Hematopoietic multipotent progenitor cell (in vitro differentiated cells): ENCODE measurements at regions not wholly inside any gene's neighbourhood (a gene's known extent, or its start where the extent isn't known, plus 50 kb on each side); places are given as distances from the start of the nearest gene placed in this dataset.
"Not testable (repeated sequence)": the region's sequence is repeated elsewhere in the genome, so short reads cannot be mapped to it uniquely, and the experiment has no call there.

Source experiments
- DNase-seq, 3 donors: peaks; one replicate each; pipeline ENCODE4 v3.0.0-alpha.2; 2011 to 2015; ENCODE audit warnings: low read depth in 2 of 3, low spot score in 2 of 3

DNA sequence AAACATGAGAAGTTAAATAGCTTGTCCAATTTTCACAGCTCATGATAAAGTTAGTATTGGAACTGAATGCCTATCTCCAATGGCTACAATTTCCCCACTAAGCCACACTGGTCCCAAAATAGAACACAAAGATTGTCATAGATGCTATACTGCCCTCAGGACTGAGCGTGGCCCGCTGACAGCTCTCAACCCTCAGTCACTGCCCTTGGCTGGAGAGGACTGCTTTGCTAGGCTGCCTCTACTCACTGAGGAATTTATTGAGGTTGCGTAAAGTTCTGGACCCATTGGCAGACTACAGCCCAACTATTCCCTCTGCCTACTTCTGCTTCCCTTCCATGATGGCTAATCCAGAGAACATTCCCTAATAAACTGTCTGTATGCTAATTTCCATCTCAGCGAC, 165.5 kb upstream of the BET1 start:
- DNase-seq: no peak

DNA sequence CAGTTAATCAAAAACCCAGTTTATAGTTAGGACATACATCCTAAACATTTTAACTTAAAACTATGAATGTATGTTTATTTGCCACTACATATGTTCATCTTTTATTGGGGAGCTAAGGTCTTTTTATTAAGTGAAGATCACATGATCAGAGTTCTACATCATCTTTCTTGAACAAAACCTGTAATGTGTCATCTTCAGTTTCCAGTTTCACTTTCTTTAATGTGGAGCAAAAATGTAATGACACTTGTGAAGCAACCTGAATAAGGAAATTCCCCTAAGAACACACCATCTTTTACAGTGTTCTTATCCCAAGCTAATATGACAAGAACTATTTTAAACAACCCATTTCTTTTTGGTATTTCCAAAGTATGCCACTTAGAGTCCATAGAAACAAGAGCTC, 166.7 kb upstream of the BET1 start:
- no peak for DNase-seq

DNA sequence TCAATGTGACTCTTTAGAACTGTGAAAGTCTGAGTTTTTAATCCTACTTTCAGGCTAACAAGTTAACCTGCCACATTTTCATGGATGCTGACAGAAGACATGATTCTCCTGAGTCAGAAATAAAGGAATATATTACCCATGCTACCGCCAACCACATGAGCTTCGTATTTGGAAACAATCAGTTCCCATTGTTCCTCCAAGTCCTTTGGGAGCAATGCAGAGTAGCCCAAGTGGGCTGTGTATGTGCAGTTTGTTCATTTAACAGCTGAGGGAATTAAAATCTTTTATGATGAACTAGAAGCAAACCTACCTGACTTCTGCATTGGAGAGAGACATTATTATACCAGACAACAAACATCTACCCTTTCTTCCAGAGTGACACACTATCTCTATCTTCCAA, 169.3 kb upstream of the BET1 start:
- no peak for DNase-seq

DNA sequence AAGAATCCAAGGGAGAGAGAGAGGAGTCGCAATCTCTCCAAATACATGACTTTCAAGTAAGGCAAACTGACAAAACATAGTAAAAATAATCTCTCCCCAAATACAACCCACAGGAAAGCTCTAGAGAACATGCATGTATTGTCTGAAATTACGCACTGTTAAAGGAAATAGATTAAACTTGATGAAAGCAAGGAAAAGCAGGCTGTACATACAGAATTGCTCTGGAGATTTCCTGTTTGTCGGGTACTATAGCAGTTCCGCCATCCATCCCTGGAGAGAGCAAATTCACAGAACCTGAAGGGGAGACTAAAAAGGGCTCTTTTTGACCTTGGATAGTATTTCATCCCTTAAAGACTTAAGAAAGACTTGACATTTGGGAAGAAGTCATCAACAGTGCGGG, 170.2 kb upstream of the BET1 start:
- no peak for DNase-seq

DNA sequence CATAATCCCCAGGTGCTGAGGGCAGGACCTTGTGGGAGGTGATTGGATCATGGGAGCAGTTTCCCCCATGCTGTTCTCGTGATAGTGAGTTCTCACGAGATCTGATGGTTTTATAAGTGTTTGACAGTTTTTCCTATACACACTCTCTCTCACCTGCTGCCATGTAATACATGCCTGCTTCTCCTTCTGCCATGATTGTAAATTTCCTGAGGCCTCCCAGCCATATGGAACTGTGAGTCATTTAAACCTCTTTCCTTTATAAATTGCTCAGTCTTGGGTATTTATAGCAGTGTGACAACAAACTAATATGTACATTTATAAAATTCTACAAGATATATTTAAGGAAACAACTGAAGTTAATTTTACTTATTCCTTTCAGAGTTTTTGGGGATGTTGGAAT, 170.8 kb upstream of the BET1 start:
- no peak for DNase-seq

DNA sequence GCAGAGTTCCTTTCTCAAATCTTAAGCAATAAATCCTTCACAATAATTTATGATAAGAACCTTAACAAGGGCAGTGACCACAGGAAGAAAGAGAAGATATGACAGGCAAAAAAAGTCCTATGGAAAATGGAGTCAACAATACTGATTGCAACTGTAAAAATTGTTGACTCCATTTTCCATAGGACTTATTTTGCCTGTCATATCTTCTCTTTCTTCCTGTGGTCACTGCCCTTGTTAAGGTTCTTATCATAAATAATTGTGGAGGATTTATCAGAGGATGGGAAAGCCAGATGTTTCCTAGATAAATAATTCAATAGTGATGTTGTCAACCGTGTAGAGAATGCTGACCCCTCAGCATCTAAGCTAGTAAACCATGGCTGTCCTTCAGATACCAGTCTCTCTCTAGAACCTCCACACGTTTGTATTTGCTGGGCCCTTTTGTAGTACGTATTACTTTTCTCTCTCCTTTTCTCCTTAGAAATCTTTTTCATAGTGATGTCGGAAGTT, 172.6 kb upstream of the BET1 start:
- no peak for DNase-seq

DNA sequence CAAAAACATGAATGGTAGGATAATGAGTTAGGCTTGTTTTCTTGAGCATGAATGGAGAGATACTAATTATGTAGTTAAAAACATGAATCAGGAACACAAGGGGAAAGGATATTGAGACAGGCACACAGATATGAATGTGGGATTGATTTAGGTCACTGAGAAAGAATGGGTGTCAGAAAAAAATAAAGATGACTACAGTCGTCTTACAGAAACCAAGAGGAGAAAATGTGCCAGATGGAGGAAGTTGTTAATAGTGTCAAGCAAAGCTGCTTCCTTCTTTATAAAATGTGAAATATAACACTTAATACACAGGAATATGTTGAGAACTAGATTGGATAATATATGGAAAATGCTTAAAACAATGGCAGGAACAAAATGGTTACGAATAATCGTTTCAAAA, 173.3 kb upstream of the BET1 start:
- peak in 2 of 3 donors; percentile 47 to 73 for DNase-seq

DNA sequence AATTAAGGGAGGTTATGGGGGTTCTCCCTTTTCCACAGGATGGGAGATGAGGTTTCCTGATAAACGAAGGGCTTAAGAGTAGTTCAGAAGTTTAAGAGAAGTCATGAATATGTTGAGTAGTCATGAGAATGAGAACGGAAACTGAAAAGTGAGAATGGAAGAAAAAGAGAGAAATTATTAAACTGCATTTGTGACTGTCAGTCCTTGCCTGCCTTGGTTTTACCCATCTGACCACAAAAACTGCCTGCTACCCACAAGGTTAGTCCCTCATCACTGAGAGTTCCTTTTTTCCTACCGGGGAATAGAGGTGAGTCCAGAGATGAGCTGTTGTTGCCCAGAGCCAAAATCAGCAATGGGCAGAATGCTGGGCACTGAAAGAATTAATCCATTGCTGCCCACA, 174.1 kb upstream of the BET1 start:
- peak in 1 of 3 donors; percentile 13 for DNase-seq

DNA sequence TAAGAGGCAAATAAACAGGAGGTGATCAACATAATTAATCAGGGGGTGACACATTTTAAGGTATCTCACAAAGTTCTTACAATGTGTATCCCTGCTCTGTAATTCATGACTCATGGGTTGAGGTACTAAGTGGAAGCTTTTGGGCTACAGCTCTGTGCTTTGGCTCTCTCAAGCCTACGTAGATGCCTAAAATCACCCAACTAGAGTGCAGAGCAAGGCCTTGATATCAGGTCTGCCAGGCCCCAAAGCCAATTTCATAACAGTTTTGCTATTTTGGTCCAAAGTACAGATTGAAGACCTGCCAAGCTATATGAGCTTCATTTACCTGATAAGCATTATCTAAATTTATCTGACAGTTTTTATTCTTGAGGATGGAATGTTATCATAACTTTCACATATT, 175.3 kb upstream of the BET1 start:
- no peak for DNase-seq

DNA sequence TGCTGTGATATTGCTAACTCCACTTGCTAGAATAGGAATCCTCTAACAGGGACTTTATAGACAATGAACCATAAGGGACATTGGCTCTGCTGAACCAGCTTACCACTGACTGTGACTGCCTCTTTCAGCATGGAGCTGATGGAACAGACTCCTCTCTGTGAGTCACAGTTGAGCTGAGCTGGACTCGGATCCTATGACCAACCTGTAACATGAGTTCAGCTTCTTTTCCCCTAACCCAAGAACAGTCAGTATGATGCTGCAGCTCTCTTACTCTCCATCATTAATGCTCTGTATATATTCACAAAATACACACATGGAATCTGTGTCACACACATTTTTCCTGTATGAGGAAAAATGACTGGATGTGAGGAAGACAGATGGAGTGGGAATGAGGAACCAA, 177.9 kb upstream of the BET1 start:
- DNase-seq: no peak

DNA sequence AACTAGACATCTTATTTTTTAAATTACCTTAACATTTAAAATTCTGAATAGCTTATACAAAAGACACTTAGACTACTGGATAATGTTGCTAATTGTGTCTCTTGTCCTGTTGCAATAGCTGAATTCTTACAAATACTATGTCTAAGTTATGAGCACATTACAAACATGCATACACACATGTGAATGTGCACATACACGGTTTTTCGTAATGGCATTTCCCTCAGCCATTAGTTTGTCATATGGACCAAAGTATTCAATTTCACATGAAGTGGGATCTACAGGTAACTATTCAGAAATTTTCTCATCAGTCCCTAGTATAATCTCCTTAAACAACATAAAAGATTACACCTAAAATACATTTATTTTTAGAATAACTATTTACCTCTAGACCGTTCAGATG, 178.6 kb upstream of the BET1 start:
- no peak for DNase-seq

DNA sequence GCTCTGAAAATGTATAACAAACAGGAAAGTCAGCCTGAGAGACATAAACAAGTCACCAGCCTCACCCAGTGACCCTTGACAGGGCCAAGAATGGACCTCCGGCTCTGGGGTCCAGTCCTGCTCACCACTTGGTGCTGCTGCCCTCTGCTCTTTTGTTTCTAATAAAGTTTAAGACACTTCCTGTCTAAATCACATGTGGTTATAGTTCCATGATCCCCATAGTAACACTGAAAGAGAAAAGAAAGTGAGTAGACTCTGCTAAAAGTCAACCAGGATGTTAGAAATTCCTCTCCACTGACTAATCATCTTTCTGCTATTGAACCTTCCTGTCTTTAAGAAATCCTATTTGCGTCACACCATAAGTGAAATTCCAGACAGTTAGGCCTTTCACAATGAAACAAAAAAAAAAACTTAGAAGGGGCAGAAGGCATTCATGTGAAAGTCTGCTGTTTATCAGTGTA, 179.2 kb upstream of the BET1 start:
- DNase-seq: no peak

DNA sequence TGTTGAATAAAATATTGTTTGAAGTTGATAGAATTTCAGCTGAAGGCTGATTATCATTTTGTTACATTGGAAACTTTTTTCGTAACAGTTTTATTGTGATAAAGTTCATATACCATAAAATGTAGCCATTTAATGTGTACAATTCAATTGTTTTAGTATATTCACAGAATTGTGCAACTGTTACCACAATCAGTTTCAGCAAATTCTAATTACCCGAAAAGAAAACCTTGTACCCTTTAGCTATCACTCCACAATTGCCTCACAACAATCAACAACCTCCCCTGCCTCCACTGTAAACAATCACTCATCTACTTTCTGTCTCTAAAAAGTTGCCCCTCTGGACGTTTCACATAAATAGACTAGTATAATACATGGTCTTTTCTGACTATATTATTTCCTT, 179.7 kb upstream of the BET1 start:
- DNase-seq: no peak

DNA sequence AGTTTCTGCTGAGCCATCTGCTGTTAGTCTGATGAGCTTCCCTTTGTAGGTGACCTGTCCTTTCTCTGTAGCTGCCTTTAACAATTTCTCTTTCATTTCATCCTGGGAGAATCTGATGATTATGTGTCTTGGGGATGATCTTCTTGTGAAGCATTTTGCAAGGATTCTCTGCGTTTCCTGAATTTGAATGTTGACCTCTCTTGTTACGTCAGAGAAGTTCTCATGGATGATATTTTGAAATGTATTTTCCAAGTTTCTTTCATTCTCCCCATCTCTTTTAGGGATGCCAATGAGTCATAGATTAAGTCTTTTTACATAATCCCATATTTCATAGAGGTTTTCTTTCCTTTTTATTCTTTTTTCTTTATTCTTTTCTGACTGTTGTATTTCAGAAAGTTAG, 184.2 kb upstream of the BET1 start:
- DNase-seq: no peak

DNA sequence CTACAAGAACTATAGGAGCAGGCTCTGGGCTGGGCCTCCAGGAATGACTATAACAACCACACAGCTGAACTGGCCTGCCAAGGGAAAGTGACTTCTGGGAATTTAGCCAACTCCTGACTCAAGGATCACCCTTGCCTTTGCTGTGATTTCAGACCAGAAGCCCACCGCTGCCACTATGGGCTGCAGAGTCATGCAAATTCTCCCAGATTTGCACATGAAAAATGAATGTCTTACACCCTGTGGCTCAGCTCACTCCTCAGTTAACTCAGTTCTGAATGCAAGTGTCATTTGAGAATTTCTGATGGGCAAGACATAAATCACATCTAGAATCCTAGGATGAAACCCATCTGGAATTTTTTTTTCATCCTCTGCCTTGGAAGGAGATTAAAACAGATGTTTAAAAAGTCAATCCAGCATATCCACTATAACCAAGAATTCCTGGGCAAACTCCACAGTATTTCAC, 186.5 kb upstream of the BET1 start:
- no peak for DNase-seq

DNA sequence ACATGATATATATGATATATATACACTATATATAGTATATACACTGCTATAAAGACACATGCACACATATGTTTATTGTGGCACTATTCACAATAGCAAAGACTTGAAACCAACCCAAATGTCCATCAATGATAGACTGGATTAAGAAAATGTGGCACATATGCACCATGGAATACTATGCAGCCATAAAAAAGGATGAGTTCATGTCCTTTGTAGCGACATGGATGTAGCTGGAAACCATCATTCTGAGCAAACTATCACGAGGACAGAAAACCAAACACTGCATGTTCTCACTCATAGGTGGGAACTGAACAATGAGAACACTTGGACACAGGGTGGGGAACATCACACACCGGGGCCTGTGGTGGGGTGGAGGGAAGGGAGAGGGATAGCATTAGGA, 190.3 kb upstream of the BET1 start:
- not testable (repeated sequence) for DNase-seq

DNA sequence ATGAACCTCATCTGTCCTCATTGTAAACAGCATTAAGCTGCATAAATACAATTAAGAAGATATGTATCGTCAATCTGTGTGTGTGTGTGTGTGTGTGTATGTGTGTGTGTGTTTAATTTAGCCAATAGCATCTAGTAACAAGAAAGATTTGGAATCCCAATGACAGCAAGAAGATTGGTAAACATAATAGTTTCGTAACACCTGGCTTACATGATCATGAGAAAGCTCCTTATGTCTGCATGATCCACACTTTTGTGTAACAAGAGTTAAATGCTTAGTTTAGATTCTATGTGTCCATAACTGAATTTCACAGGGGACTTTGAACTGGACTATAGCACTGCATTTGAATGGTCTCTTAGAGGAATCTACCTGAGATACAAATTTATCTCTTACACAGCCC, 191.0 kb upstream of the BET1 start:
- no peak for DNase-seq

DNA sequence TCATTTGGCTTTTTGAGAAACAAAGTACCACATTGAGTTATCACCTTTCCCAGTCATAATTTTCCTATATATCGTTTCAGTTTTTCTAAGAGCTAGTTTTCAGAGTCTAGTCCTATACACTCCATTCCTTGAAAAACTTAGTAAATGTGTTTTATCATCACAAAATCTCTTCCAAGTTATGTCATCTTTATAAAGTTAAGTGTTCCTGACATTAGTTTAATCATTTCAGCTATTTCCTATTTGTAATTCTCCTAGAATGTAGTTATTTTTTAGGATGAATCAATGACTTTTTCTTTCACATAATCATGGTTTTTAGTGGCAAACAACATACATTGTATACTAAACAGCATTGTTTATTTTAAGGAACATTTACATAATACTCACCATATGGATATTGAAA, 191.7 kb upstream of the BET1 start:
- DNase-seq: no peak

DNA sequence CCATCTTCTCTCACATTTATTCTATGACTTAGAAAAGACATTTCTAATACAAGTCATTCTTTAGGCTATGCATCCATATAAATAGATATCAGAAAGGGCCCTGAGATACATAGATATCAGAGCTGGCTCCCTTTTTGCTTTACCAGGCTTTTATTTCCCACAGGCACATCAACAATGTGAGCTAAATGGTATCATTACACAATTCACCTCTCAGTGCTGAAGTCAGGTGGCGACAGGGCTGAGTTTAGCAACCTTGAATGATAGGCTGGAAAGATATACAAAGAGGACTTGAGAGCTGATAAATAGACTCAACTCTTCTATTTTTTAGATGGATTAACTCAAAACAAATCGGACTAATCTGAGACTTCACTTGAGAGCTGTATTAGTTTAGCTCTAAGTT, 189.2 kb upstream of the COL1A2 start:
- no peak for DNase-seq

DNA sequence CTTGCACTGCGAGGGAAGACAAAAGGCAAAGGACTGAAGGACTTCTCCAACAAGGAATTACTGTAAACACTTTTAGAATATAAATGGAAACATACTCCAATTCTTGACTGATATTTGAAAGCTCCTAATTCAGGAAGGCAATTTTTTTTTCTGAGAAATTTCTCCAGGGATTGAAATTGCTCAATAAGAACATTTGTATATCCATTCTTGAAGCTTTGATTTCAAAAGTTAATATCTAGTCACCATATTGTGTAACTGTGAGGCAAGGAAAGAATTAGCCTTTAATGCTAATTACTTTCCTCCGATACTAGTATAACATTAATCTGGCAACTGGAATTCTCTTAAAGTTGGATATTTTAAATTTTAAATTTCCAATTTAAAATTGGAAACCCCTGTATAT, 188.4 kb upstream of the COL1A2 start:
- no peak for DNase-seq

DNA sequence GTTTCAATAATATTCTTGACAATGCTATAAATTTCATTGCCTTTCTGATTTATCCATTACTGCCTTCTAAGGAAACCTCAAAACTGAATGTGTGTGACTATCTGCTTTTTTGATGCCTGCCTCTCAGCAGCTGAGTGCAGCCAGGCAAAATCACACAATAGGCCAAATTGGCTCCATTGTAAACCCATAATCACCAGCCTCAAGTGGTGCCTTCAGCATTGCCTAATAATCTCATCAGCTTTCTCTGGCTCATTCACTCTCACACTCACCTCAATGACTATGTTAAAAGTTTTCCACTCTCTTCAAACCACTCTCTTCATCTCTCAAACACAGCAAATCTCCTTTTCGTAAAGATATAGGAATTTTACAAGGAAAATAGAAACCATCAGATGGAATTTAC, 182.5 kb upstream of the COL1A2 start:
- no peak for DNase-seq

DNA sequence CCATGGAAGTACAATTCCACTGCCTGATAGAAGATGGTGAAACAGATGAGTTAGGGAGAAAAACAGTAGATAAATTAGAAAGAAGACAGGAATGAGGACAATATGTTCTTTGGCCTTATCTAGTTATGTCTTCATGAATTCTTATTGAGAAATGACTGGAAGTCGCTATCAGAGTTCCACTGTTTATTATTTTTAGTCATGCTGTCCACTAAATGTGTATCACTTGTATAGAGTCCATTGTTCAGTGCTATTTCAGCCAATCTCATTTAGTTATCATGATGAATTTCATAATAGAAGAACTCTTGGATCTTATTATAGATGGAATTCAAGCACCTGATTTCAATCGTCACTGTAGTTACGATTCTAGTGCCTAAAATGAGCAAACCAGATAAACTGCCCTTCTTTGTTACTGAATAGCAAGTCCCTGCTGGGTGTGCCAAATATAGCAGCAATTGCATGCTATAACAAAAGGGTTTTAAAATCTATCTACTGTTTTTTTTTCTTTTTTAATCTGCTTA, 177.7 kb upstream of the COL1A2 start:
- no peak for DNase-seq

DNA sequence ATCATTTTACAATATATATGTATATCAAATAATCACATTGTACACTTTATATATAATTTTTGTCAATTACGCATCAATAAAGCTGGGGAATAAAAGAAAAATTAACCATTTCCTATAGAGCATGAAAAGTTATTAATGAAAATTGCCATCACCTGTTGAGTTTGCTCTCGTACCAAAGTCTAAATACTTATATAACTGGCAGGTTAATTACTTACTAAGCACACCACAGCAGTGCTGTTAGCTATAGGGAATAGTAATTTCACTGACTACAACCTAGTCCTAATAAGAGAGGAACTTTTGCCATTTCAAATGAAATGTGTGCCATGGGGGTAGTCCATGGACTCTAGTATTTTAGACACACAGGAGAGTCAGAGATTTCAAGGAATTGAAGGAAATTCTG, 176.9 kb upstream of the COL1A2 start:
- no peak for DNase-seq
